B cell (primary cell): ENCODE measurements at regions not wholly inside any gene's neighbourhood (a gene's known extent, or its start where the extent isn't known, plus 50 kb on each side); places are given as distances from the start of the nearest gene placed in this dataset.

Source experiments
- ATAC-seq: fragments of 200-7000 bp; cut with Tn5 transposase; one replicate; pipeline ENCODE4 v1.10.0; 2021; ENCODE audit warnings: low read depth, mild to moderate bottlenecking, moderate number of reproducible peaks, moderate library complexity
- CTCF ChIA-PET: fragments of 350-600 bp; sonication (Branson Sonifier 250); formaldehyde crosslinking; loops from one replicate; lab custom pipeline; 2021; ENCODE audit warnings: antibody characterized with exemption, inconsistent platforms; lab: Charles Lee
- POLR2A ChIA-PET: fragments of 350-600 bp; sonication (Branson Sonifier 250); formaldehyde crosslinking; loops from one replicate; lab custom pipeline; 2021; ENCODE audit warnings: antibody characterized with exemption; lab: Charles Lee
- DNase-seq: peaks from one replicate; pipeline ENCODE4 v3.0.0; 2013
- H2AFZ ChIP-seq: 2 replicates; pipeline ENCODE4 v1.6.1; 2012; ENCODE audit warnings: mild to moderate bottlenecking, low read depth, low read length; ENCODE audit not compliant: insufficient read depth, poor library complexity, severe bottlenecking
- H3K27ac ChIP-seq, 2 donors: 1 replicate in 1 of 2; 2 replicates in 1 of 2; pipeline ENCODE4 v1.5.1; 2012 to 2013; ENCODE audit warnings: low read length in 2 of 2, mild to moderate bottlenecking in 2 of 2, moderate library complexity in 1 of 2
- H3K27me3 ChIP-seq, 4 experiments: fragments of 200-600 bp in 1 of 4; sonication (generic) in 1 of 4; replicated peaks in 1 of 4; 1 replicate in 2 of 4; 2 replicates in 2 of 4; pipeline versions ENCODE4 v1.6.1 to v1.7.0; 2013 to 2016; ENCODE audit warnings: low read length in 3 of 4, mild to moderate bottlenecking in 2 of 4, mixed read lengths in 1 of 4, moderate library complexity in 1 of 4; ENCODE audit not compliant: insufficient read depth in 4 of 4, control insufficient read depth in 3 of 4; ENCODE audit errors: control extremely low read depth in 1 of 4
- H3K36me3 ChIP-seq, 2 experiments: replicated peaks in 1 of 2; 1 replicate in 1 of 2; 2 replicates in 1 of 2; pipeline versions ENCODE4 v1.6.1 to v1.7.1; 2013; ENCODE audit warnings: low read length in 1 of 2; ENCODE audit not compliant: insufficient read depth in 2 of 2, control insufficient read depth in 1 of 2; ENCODE audit errors: control extremely low read depth in 1 of 2, extremely low read depth in 1 of 2
- H3K4me1 ChIP-seq, 2 donors: fragments of 200-600 bp in 1 of 2; sonication (generic) in 1 of 2; 1 replicate in 1 of 2; 2 replicates in 1 of 2; pipeline versions ENCODE4 v1.5.1 to v1.6.1; 2013 to 2017; ENCODE audit warnings: low read length in 2 of 2; ENCODE audit not compliant: control insufficient read depth in 2 of 2, insufficient read depth in 2 of 2
- H3K4me2 ChIP-seq: replicated peaks from 2 replicates; pipeline ENCODE3; 2012; ENCODE audit warnings: mild to moderate bottlenecking, low read depth, low read length; ENCODE audit not compliant: poor library complexity, severe bottlenecking
- H3K4me3 ChIP-seq, 5 experiments: fragments of 200-600 bp in 1 of 5; sonication (generic) in 1 of 5; 1 replicate in 3 of 5; 2 replicates in 2 of 5; pipeline versions ENCODE4 v1.5.1 to v1.7.0; 2011 to 2016; ENCODE audit warnings: low read length in 4 of 5, mild to moderate bottlenecking in 4 of 5, low read depth in 2 of 5, control low read depth in 1 of 5, moderate library complexity in 1 of 5; ENCODE audit not compliant: insufficient read depth in 1 of 5; ENCODE audit errors: control extremely low read depth in 1 of 5, extremely low read depth in 1 of 5
- H3K79me2 ChIP-seq: fragments of 200-600 bp; sonication (generic); one replicate; pipeline ENCODE4 v1.6.0; 2016; ENCODE audit warnings: low read length; ENCODE audit not compliant: control insufficient read depth, insufficient read depth
- H3K9ac ChIP-seq: fragments of 200-600 bp; sonication (generic); 2 replicates; pipeline ENCODE4 v1.6.1; 2017; ENCODE audit warnings: mild to moderate bottlenecking, low read length, moderate library complexity
- H3K9me3 ChIP-seq, 3 donors: one replicate each; pipeline versions ENCODE4 v1.6.1 to v1.7.1; 2013; ENCODE audit warnings: low read length in 2 of 3; ENCODE audit not compliant: control insufficient read depth in 2 of 3, insufficient read depth in 1 of 3; ENCODE audit errors: control extremely low read depth in 1 of 3
- H4K20me1 ChIP-seq: 2 replicates; pipeline ENCODE4 v1.6.0; 2012; ENCODE audit warnings: mild to moderate bottlenecking, low read length; ENCODE audit not compliant: insufficient read depth, control insufficient read depth, poor library complexity, severe bottlenecking
- H3K27ac Mint-ChIP-seq: one replicate; pipeline ENCODE4 v1.8.0; 2021; ENCODE audit warnings: mixed read lengths
- H3K27me3 Mint-ChIP-seq: one replicate; pipeline ENCODE4 v1.8.0; 2021; ENCODE audit warnings: mixed read lengths
- H3K4me1 Mint-ChIP-seq: one replicate; pipeline ENCODE4 v1.8.0; 2021; ENCODE audit warnings: mixed read lengths
- H3K4me3 Mint-ChIP-seq: one replicate; pipeline ENCODE4 v1.8.0; 2021; ENCODE audit warnings: mixed read lengths
- H3K9me3 Mint-ChIP-seq: one replicate; pipeline ENCODE4 v1.8.0; 2022; ENCODE audit warnings: mixed read lengths; ENCODE audit not compliant: insufficient read depth
- EZH2 ChIP-seq: IDR thresholded peaks from 2 replicates; pipeline ENCODE4 v1.6.1; 2012; ENCODE audit warnings: borderline replicate concordance, low read depth, mild to moderate bottlenecking, moderate library complexity, low read length; ENCODE audit not compliant: insufficient read depth, poor library complexity, severe bottlenecking
- WGBS: methylation state at CpG from one replicate; pipeline ENCODE4 v1.1.5; 2013; ENCODE audit warnings: missing lambda C conversion rate; ENCODE audit not compliant: insufficient coverage; 5-methylcytosine and 5-hydroxymethylcytosine counted together
- intact Hi-C: fragments of 100-400 bp; cut with micrococcal nuclease; formaldehyde crosslinking; loops from one replicate; pipeline ENCODE4 v1.10.0; 2022
- TF ChIP-seq, protein P1 (sequence below): fragments of 200-600 bp; IDR thresholded peaks from one replicate; pipeline ENCODE4 v1.8.0; 2022; ENCODE audit warnings: antibody characterized with exemption, mild to moderate bottlenecking

DNA sequence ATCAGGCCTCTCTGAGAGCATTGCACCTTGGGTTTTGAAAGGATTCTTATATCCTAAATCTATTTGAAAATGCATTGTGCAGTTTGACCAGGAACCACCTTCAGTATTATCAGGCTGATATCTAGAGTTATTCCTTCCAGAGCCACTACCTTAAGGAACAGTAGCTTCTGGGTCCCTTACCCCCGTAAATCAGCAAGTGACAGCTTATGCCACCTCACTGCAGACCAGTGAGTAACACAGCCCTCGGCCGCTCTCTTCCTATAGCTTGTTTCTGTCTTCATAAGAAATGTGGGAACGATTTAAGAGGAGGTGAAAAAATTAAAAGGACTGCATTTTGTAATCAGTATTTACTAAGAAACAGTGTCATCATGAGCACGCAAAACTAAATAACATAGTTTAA lies 584.2 kb downstream of the GALR1 start:
- no peaks in the 10 kb centered on the region for H3K27me3 Mint-ChIP-seq
- no peaks in the 10 kb centered on the region for H3K36me3 ChIP-seq
- no peak overlapping the region for H2AFZ ChIP-seq
- CTCF ChIA-PET, result no interaction called here
- ATAC-seq (no peak), DNase-seq (no peak)
- H3K9me3 ChIP-seq, result no peaks in the 10 kb centered on the region
- intact Hi-C loops, result no loop called here
- H3K4me3 Mint-ChIP-seq, result no peak overlapping the region
- H3K9ac ChIP-seq, result no peak overlapping the region
- no peaks in the 10 kb centered on the region for H3K27me3 ChIP-seq
- no peak overlapping the region for H3K4me3 ChIP-seq
- H3K27ac ChIP-seq, result no peak overlapping the region
- H3K9me3 Mint-ChIP-seq, result no peaks in the 10 kb centered on the region
- WGBS, result 100% methylated on average over 1 of the region's 5 CpGs
- H3K79me2 ChIP-seq, result no peaks in the 10 kb centered on the region
- TF ChIP-seq EZH2, result no peak
- TF ChIP-seq, protein P1, sequence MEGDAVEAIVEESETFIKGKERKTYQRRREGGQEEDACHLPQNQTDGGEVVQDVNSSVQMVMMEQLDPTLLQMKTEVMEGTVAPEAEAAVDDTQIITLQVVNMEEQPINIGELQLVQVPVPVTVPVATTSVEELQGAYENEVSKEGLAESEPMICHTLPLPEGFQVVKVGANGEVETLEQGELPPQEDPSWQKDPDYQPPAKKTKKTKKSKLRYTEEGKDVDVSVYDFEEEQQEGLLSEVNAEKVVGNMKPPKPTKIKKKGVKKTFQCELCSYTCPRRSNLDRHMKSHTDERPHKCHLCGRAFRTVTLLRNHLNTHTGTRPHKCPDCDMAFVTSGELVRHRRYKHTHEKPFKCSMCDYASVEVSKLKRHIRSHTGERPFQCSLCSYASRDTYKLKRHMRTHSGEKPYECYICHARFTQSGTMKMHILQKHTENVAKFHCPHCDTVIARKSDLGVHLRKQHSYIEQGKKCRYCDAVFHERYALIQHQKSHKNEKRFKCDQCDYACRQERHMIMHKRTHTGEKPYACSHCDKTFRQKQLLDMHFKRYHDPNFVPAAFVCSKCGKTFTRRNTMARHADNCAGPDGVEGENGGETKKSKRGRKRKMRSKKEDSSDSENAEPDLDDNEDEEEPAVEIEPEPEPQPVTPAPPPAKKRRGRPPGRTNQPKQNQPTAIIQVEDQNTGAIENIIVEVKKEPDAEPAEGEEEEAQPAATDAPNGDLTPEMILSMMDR, result no peak
- H3K27ac Mint-ChIP-seq, result no peak overlapping the region
- H3K4me1 ChIP-seq, result no peaks in the 10 kb centered on the region
- no peak overlapping the region for H3K4me2 ChIP-seq
- no peaks in the 10 kb centered on the region for H4K20me1 ChIP-seq
- H3K4me1 Mint-ChIP-seq, result no peaks in the 10 kb centered on the region
- POLR2A ChIA-PET, result no interaction called here

DNA sequence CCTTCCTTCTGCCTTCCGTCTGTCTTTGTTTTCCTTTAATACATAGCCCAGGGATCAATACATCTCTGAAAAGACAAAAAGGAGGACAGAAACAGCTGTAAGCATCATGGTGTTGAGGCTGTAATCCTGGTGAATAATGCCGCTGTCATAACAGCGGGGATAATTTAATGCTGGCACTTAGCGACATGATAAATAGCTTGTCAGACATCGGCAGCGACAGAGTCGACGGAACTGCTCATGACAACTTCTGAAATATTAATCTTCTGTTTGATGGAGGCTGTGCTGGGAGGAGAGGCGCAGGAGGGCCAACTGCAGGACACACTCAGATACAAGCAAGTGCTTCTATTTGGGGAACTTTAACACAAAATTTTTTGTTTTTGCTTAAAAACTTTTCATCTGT lies 602.2 kb downstream of the GALR1 start:
- Histone ChIP-seq H3K4me2 (no peak overlapping the region), H3K27ac (no peak overlapping the region), H3K4me1 (no peaks in the 10 kb centered on the region), H3K9ac (no peak overlapping the region), H3K79me2 (no peaks in the 10 kb centered on the region), H3K4me3 (no peak overlapping the region), H3K9me3 (peaks cover 0 to 4% (median 0%) of the 10 kb centered on the region in 3 donors), H3K27me3 (no peaks in the 10 kb centered on the region), H3K36me3 (no peaks in the 10 kb centered on the region), H2AFZ (no peak overlapping the region), H4K20me1 (no peaks in the 10 kb centered on the region)
- Mint-ChIP-seq H3K4me1 (no peaks in the 10 kb centered on the region), H3K4me3 (no peak overlapping the region), H3K9me3 (no peaks in the 10 kb centered on the region), H3K27me3 (no peaks in the 10 kb centered on the region), H3K27ac (no peak overlapping the region)
- intact Hi-C loops, result no loop called here
- ChIA-PET POLR2A (no interaction called here), CTCF (no interaction called here)
- ATAC-seq (no peak), DNase-seq (no peak)
- 7% methylated on average over 4 of the region's 9 CpGs for WGBS
- TF ChIP-seq, protein P1, result no peak
- no peak for TF ChIP-seq EZH2
